GM19324 (cell line): ENCODE measurements at regions not wholly inside any gene's neighbourhood (a gene's known extent, or its start where the extent isn't known, plus 50 kb on each side); places are given as distances from the start of the nearest gene placed in this dataset.

Experiments used
- ATAC-seq: cut with Tn5 transposase; IDR thresholded peaks from one replicate; pipeline ENCODE4 v1.9.1; 2021; ENCODE audit warnings: mild to moderate bottlenecking, moderate library complexity; ENCODE audit not compliant: unreplicated experiment, low FRiP score

GRCh38 chr2:149271575-149271974, 58.8 kb upstream of the LYPD6 start:
- peak; percentile 91 for ATAC-seq

GRCh38 chr2:149278161-149278871, 52.1 kb upstream of the LYPD6 start:
- ATAC-seq, result no peak

GRCh38 chr2:149278872-149279264, 51.5 kb upstream of the LYPD6 start:
- no peak for ATAC-seq
